Chondrocyte (in vitro differentiated cells): ENCODE measurements at regions not wholly inside any gene's neighbourhood (a gene's known extent, or its start where the extent isn't known, plus 50 kb on each side); places are given as distances from the start of the nearest gene placed in this dataset.

Experiments used
- DNase-seq: peaks from one replicate; pipeline ENCODE4 v3.0.0; 2021; ENCODE audit warnings: mixed read lengths, low spot score
- H3K27ac Mint-ChIP-seq: one replicate; pipeline ENCODE4 v1.8.0; 2021; ENCODE audit warnings: mild to moderate bottlenecking, moderate library complexity, mixed read lengths; ENCODE audit not compliant: unreplicated experiment
- H3K27me3 Mint-ChIP-seq: 2 replicates; pipeline ENCODE4 v1.8.0; 2021; ENCODE audit warnings: low read depth, mixed read lengths
- H3K36me3 Mint-ChIP-seq: 2 replicates; pipeline ENCODE4 v1.8.0; 2021; ENCODE audit warnings: low read depth, mixed read lengths
- H3K4me1 Mint-ChIP-seq: 2 replicates; pipeline ENCODE4 v1.8.0; 2021; ENCODE audit warnings: low read depth, mild to moderate bottlenecking, mixed read lengths
- H3K4me3 Mint-ChIP-seq: one replicate; pipeline ENCODE4 v1.8.0; 2021; ENCODE audit warnings: mild to moderate bottlenecking, moderate library complexity, mixed read lengths; ENCODE audit not compliant: unreplicated experiment
- H3K9me3 Mint-ChIP-seq: 2 replicates; pipeline ENCODE4 v1.8.0; 2021; ENCODE audit warnings: low read depth, mixed read lengths
- TF ChIP-seq, protein P1 (sequence below): fragments of 200-600 bp; sonication (generic); IDR thresholded peaks from 2 replicates; pipeline ENCODE4 v1.5.0; 2021; ENCODE audit warnings: antibody characterized with exemption, mild to moderate bottlenecking, moderate library complexity

DNA sequence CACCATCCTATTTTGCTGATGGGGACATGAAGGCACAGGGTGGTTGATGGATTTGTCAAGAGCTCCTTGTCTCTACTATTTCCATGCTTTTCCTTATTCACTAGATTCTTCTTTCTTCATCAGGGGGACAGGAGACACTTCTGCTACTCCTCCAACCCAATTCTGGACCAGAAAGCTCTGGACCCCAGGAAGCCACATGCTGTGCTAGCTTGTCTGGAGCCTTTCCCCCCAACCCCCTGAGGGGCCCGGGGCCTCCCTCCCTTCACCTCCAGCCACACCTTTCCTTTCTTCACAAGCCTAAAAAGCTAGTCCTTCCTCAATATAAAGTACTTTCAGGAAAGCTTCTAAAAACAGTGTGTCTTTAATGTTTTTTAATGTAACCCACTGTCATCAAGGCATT lies 75.1 kb upstream of the CAPRIN2 start:
- H3K27ac Mint-ChIP-seq, result no peak overlapping the region
- peaks cover 2% of the 10 kb centered on the region for H3K9me3 Mint-ChIP-seq
- no peak for DNase-seq
- H3K4me3 Mint-ChIP-seq, result no peak overlapping the region
- TF ChIP-seq, protein P1, sequence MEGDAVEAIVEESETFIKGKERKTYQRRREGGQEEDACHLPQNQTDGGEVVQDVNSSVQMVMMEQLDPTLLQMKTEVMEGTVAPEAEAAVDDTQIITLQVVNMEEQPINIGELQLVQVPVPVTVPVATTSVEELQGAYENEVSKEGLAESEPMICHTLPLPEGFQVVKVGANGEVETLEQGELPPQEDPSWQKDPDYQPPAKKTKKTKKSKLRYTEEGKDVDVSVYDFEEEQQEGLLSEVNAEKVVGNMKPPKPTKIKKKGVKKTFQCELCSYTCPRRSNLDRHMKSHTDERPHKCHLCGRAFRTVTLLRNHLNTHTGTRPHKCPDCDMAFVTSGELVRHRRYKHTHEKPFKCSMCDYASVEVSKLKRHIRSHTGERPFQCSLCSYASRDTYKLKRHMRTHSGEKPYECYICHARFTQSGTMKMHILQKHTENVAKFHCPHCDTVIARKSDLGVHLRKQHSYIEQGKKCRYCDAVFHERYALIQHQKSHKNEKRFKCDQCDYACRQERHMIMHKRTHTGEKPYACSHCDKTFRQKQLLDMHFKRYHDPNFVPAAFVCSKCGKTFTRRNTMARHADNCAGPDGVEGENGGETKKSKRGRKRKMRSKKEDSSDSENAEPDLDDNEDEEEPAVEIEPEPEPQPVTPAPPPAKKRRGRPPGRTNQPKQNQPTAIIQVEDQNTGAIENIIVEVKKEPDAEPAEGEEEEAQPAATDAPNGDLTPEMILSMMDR, result no peak
- no peaks in the 10 kb centered on the region for H3K4me1 Mint-ChIP-seq
- peaks cover 28% of the 10 kb centered on the region for H3K27me3 Mint-ChIP-seq
- H3K36me3 Mint-ChIP-seq, result peaks cover 3% of the 10 kb centered on the region

DNA sequence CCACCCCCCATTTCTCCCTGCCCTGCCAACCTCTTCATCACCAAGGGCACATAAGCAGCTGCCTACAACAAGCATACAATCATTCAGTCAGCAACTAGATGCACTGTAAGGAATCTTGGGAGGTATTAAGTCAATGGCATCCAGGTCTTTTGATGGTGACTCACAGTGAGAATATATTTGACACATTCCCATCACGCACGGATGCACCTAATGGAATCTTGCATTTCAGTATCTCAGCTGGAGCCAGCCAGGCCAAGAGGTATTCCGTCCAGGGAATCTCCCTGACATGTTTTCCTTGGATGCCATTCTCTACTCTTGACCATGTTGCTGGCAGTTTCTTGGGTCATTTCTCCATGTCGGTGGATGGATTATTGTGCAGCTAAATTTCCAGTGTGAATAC lies 73.9 kb upstream of the CAPRIN2 start:
- DNase-seq, result no peak
- no peak overlapping the region for H3K4me3 Mint-ChIP-seq

DNA sequence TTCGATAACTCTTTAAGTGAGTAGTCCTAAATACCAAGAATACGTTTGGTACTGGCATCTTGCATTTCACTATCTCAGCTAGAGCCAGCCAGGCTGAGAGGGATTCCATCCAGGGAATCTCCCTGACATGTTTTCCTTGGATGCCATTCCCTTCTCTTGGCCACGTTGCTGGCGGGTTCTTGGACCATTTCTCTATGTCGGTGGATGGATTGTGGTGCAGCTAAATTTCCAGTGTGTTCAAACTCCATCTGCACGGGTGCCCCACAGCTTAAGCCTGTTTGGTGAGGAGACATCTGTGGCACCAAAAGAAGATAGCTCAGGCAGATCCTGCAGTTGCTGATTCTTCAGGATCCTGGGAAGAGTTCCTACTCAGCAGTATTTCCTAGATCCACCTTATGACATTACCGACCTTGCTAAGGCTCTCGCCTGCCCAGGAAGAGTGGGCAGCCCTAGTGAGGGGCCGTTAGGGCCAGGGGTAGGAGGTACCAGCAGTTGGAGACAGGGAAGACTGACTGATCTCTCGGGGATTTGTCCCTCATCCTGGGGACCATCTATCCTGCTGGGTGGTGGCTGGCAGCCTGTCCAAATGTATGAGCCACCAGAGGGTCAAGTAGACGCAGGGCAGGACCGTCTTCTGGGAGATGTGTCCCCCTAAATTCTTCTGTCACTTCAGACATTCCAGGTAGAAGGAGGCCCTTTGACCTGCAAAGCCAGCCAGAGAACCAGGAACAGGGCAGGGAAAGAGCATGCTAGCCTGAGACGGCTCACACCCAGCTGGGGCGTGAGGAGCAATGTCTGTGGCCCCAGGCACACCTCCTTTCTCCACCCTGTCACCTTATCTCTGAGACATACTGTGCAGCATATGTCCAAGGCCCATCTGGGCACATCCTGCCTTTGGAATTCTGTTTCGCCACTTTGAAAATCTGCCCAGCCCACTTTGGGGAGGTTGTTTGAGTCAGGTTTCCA lies 72.6 kb upstream of the CAPRIN2 start:
- H3K27me3 Mint-ChIP-seq, result peaks cover 17% of the 10 kb centered on the region
- TF ChIP-seq, protein P1, result no peak
- no peak overlapping the region for H3K4me3 Mint-ChIP-seq
- no peak overlapping the region for H3K27ac Mint-ChIP-seq
- DNase-seq, result no peak
- no peaks in the 10 kb centered on the region for H3K4me1 Mint-ChIP-seq
- H3K36me3 Mint-ChIP-seq, result peaks cover 1% of the 10 kb centered on the region
- peaks cover 2% of the 10 kb centered on the region for H3K9me3 Mint-ChIP-seq

More for the DNA sequence above, 73.9 kb upstream of the CAPRIN2 start:
- H3K4me1 Mint-ChIP-seq, result no peaks in the 10 kb centered on the region
- H3K27me3 Mint-ChIP-seq, result peaks cover 21% of the 10 kb centered on the region
- H3K27ac Mint-ChIP-seq, result no peak overlapping the region
- peaks cover 3% of the 10 kb centered on the region for H3K36me3 Mint-ChIP-seq
- H3K9me3 Mint-ChIP-seq, result peaks cover 2% of the 10 kb centered on the region
- TF ChIP-seq, protein P1, result no peak

DNA sequence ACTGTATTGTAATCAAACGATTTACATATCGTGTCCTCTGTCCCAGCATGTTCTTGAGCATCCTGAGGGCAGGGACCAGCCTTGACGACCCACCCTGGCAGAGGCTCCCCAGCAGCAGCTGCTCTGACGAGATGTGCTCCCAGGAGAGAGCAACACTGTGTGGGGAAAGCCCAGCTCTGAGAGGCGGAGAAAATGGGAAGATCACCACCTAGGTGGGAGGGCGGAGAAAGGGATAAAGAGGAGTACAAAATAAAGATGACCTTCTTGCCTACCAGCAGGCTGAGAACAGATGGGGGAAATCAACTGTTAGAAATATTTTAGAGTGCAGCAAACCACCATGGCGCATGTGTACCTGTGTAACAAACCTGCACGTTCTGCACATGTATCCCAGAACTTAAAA lies 71.5 kb upstream of the CAPRIN2 start:
- Mint-ChIP-seq H3K36me3 (no peaks in the 10 kb centered on the region), H3K4me1 (peaks cover 7% of the 10 kb centered on the region), H3K9me3 (no peaks in the 10 kb centered on the region), H3K27me3 (peaks cover 15% of the 10 kb centered on the region), H3K4me3 (no peak overlapping the region), H3K27ac (no peak overlapping the region)
- DNase-seq, result no peak
- TF ChIP-seq, protein P1, result no peak

DNA sequence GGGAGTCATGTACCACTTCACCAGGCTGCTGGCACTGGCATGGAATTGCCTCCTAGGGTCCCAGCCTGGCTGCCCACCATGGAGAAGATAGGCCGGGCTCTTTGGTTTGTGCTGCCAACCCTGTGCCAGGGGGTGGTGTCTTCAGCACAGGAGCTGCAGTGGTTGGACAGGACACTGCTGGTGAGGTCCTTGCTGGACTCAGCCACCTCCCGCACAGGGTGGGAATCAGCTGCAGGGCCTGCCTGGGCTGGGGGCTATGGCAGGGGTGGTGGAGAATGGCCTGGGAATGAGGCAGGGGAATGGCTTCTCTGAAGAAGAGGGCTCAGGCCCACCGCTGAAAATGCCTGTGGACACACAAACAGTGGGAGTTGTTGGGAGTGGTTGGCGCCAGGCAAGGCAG lies 70.6 kb upstream of the CAPRIN2 start:
- TF ChIP-seq, protein P1, result no peak
- H3K4me1 Mint-ChIP-seq, result peaks cover 7% of the 10 kb centered on the region
- no peak for DNase-seq
- no peaks in the 10 kb centered on the region for H3K9me3 Mint-ChIP-seq
- no peak overlapping the region for H3K27ac Mint-ChIP-seq
- H3K36me3 Mint-ChIP-seq, result no peaks in the 10 kb centered on the region
- H3K27me3 Mint-ChIP-seq, result peaks cover 10% of the 10 kb centered on the region
- H3K4me3 Mint-ChIP-seq, result no peak overlapping the region
